NOMO-1 treated with dmso at 0.1 percent for 144 hours (cell line): ENCODE measurements at regions not wholly inside any gene's neighbourhood (a gene's known extent, or its start where the extent isn't known, plus 50 kb on each side); places are given as distances from the start of the nearest gene placed in this dataset.
"Not testable (repeated sequence)": the region's sequence is repeated elsewhere in the genome, so short reads cannot be mapped to it uniquely, and the experiment has no call there.

ENCODE experiments used
- DNase-seq: peaks from one replicate; lab custom pipeline; 2025; ENCODE audit not compliant: unreplicated experiment; lab: John Stamatoyannopoulos, UW

DNA sequence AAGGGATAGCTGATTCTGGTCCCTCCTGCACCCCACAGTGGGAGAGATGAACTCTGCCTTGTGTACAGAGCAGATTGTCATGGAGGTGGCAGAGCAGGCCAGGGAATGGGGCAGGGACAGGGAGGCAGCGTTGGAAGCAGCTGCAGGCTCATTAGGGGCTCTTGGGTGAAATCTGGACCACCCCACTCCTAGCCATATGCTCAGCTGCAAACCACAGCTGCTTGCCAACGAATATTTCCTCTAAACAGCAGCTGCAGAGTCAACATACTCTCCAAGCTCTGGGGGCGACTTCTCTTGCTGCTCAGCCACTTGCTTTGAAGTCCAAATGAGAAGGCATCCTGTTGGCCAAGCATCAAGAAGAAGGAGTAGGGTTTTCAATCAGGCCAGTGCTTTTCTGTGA, 302.3 kb upstream of the AUTS2 start:
- DNase-seq, result no peak

DNA sequence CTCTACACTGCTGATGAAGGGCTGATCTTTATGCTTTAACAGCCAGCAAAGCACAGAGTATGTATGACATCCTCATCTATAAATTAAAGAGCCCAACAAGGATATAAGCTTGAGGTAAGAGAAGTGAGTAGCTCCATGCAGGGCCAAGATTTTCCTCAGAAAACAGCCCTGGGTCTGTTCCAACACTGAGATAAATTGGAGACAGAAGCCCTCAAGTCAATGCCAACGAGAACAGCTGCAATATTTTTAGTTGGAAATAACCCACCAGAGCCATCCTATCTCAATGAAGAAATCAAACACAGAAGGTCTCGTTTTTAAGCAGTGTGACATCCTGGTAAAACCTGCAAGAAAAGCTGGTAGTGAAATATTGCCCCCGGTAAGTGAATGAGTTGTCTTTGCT, 297.0 kb upstream of the AUTS2 start:
- DNase-seq, result no peak

DNA sequence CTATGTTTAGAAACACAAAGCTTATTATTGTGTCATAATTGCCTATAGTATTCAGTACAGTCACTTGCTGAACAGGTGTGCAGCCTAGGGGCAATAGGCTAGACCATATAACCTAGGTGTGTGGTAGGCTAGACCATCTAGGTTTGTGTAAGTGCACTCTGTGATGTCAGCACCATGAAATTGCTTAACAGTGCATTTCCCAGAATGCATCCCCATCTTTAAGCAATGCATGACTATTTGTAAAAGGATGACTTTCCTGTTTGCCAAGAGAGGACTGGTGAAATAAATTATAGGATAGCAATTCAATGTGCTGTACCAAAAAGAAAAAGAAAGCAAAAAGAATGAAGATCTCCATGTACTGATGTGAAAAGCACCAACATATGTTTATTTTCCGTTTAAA, 288.7 kb upstream of the AUTS2 start:
- DNase-seq, result no peak

DNA sequence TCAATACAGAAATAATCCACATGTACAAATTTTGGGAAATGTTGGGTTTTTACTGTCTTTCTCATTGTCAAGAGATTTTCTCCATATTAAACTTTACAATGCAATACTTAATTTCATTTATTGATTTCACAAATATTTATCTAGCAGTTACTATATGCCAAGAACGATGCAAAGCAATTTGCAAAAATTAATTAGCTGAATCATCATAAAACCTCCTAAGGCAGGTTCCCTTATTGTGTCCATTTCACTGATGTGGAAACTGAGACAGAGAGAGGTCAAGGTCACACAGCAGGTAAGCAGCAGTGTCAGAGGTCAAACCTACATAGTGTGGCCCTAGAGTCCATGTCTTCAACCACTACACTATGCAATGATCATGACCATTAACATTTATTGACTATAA, 286.8 kb upstream of the AUTS2 start:
- no peak for DNase-seq

DNA sequence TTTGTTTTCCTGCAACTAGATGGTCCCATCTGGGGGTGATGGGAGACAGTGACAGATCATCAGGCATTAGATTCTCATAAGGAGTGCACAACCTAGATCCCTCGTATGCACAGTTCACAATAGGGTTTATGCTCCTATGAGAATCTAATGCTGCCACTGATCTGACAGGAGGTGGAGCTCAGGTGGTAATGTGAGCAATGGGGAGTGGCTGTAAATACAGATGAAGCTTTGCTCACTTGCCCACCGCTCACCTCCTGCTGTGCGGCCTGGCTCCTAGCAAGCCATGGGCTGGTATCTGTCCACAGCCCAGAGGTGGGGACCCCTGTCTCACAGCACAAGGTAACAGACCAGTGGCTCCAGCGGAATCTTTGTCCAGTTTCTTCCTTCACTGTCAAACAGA, 284.4 kb upstream of the AUTS2 start:
- not testable (repeated sequence) for DNase-seq

DNA sequence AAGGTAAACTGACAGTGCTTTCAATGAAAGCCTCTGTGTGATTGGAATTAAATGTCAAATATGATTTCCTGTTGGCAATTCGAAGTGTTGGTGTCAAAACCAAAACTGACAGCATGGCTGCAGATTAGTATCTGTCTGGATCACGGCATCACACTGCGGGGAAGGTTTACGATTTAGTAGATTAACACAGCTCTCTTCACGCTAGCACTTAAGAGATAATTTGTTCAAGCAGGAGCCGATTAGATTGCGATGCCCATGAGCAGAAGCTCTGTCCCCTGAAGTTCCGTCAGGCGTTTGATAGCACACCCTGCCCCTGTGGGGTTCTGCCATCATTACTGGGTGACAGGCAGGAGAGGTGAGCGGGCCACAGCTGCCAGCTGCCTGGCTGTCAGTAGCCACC, 279.5 kb upstream of the AUTS2 start:
- no peak for DNase-seq

DNA sequence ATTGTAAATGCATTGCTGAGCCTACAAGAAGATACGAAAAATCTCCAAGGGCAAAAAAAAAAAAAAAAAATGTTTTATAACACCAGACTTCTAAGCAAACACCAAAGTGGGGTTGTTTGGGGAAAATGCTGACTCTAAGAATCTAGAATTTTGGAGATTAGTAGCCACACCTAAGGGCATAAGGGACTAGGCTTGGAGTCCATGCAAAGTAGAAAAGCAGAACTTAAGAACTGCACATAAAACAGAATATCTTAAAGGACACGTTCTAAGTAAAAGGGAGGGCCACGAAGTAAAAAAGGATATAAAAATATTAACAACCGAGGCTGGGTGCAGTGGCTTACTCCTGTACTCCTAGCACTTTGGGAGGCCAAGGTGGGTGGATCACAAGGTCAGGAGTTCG, 269.8 kb upstream of the AUTS2 start:
- DNase-seq, result no peak

DNA sequence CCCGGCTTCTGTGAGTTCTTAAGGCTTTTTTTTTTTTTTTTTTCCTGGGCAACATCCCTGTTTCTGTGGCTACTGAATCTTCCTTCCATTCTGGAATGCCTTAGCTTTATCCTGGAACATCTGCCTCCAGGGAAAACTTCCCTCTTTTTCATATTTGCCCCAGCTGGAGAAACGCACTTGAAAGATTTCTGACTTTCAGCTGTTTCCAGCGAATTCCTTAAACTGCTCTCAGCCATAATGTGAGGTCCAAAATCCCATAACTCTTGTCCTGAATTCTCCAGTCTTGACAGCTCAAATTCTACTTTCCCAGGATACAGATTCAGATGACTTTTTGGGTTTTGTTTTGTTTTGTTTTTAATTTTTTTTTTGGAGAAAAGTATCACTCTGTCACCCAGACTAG, 263.6 kb upstream of the AUTS2 start:
- DNase-seq, result no peak

DNA sequence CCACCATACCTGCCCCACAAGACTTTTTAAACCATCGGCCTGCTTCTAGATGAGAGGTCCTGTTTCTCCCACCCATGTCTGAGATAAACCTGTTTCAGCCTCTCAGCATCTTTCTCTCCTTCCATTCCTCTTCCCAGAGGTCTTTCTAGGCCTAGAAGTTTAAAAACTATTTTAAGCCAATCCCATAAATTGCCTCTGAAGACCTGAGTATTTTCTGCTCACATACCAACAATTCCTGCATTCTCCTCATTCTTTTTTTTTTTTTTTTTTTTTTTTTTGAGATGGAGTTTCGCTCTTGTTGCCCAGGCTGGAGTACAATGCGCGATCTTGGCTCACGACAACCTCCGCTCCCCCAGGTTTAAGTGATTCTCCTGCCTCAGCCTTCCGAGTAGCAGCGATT, 262.9 kb upstream of the AUTS2 start:
- no peak for DNase-seq

DNA sequence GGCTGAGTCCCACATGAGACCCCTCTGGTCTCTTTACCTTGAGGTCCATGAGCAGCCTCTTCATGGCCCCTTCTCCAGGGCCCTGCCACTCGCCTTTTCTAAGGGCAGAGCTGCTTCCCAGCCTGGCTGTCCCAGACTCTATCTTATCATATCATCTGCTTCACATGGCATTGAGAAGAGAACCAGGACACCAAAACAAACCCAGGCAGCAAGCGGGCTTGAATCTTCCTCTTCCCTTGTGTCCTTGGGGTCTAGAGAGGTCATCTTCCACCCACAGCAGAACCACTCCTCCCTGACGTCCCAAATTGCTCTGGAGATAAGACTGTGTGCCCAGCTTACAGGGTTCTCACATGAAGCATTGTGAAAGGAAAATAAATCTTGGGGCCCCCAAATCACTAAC, 261.3 kb upstream of the AUTS2 start:
- DNase-seq, result no peak

DNA sequence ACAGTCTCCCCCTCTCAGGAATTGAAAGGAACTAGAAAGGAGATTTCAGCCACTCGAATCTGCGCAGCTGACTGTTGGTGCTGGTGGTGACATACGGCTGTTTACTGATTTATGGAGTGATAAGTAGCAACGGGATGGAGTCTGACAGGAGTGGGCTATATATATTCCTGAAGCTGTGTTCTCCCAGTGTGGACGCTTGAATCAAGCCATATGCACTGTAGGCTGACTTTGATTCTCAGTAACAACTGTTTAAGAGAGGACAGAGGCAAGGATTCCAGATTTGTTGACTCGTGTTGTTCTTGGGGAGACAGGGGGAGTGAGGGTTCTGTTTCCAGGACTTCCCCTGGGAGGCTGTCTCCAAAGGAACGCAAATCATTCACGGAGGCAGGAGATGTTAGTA, 260.1 kb upstream of the AUTS2 start:
- no peak for DNase-seq

DNA sequence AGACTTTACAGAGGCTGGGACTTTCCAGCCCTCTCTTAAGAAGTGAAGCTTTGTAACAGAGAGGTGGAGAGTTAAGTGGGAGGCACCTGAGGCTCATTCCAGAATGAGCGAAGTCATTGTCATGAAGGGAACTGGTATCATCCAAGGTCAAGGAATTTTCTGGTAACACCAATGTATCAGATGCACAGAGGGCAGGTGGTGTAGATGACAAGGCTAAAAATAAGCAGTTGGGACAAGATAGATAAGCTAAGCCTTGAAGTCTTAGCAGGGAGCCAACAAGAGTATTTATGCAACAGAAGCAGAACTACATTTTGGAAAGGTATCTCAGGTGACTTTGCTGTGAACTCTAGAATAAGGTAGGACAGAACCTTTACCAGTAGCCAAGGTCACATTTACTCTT, 257.0 kb upstream of the AUTS2 start:
- no peak for DNase-seq

DNA sequence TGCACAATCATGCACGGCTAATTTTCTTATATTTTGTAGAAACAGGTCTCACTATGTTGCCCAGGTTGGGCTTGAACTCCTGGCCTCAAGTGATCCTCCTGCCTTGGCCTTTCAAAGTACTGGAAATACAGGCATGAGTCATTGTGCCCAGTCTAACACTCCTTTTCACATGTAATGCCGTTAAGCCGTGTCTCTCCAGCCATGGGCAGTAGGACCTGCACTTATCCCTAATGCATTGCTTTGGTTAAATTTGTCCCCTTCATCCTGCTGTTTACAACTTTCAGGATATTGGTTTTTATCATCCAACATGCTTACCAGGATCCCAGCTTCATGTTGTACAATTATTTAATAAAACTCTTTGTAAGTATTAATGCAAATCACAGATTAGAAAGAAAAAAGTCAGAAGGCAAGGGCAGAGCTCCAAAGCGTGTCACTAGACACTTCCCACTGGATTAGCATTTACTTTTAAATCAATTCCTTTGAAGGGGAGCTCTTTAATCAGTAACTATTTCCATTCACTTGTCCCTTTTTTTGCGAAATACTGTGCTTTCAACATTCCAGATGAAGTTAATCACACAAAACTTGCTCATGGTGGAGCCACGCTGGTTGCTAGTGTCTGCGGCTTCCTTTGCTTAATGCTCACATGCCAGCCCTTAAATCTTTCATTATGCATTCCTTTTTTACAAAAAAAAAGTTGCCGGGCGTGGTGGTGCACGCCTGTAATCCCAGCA, 256.0 kb upstream of the AUTS2 start:
- no peak for DNase-seq

DNA sequence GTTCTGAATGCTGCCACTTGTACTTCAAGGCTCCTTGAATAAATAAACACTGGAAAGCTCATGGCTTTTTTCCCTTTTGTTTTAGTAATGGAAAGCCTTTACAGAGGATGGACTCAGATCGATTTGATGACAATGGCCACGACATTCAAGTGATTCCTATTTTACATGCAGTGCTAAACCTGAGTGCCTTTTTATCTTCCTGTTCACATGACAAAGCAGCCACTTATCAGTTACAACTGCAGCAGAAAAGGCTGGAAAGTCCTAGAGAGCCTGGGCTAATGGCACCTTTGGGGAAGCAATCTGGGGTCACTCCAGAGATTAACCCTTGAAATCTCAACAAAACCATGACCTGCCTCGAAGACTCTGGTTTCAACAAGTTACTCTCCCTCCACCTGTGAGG, 249.0 kb upstream of the AUTS2 start:
- no peak for DNase-seq

DNA sequence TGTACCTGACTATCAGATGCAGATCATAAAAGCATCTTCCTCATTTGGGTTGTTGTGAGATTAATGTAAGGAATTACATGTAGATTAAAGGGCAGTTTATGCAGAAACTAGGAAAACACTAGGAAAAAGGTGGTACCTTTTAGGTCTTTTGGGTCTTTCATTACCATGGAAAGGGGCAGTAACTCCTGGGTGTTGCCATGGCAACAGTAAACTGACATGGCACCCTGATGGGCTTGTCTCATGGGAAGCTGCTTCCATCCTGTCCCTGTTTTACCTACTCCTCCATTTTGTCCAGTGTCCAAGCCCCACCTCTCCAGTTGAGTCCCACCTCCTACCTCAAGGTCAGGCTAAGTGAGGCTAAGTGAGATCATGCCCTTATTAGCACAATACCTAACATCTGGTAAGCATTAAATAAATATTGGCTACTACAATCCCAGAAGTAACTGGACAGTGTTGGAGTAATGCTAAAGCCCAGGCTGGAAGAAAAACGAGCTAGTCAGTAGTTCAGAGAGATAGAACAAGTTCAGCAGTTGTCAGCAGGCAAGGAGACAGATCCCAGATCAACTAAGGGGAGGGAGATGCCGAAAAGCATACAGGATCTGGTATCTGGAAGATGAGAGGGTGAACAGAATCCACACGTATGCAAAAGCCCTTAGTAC, 240.0 kb upstream of the AUTS2 start:
- DNase-seq, result no peak

DNA sequence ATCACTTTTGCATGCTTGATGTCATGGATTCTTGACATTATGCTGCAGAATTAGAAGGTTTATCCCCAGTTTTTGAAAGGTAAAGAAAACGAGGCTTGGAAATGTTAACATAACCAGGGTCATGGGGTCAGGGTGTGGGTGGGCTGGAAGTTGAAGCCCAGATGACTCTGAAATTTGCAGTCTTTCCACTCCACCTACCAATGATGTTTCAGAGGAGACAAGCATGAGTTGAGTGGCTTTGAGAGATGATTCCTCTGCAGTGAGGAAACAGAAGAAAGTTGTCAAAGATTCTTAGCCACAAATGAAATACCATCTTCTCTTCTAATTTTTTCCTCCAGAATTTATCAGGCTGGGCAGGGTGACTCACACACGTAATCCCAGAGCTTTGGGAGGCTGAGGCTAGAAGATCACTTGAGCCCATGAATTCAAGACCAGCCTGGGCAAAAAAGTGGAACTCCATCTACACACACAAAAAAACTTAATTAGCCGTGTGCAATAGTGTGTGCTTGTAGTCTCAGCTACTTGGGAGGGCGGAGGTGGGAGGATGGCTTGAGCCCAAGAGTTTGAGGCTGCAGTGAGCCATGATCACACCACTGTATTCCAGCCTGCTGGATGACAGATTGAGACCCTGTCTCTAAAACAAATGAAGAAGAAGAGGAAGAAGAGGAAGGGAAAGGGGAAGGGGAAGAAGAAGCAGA, 239.1 kb upstream of the AUTS2 start:
- no peak for DNase-seq

DNA sequence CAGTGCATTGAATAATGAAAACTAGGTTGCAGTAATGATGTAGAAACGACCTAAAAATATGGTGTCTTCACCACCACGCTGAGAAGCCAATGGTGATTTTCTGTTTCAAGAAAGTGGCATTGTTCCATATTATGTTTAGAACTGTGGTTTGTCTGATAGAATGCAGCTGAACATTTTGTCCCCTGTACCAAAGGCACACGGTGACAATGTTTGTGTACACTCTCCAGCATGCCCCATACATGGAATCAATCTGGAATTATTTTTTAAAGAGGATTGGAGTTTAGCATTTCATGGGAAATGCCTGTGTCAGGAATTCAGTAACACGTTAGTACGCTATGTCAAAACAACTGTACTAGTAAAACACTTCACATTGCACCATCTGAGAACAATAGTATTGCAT, 237.4 kb upstream of the AUTS2 start:
- no peak for DNase-seq

DNA sequence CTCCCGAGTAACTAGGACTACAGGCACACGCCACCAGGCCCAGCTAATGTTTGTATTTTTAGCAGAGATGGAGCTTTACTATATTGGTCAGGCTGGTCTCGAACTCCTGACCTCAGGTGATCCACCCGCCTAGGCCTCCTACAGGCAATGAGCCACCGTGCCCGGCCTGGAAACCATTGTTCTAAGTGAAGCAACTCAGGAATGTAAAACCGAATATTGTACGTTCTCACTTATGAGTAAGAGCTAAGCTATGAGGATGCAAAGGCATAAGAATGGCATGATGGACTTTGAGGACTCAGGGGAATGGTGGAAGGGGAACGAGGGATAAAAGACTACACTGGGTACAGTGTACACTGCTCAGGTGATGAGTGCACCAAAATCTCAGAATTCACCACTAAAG, 235.1 kb upstream of the AUTS2 start:
- no peak for DNase-seq

DNA sequence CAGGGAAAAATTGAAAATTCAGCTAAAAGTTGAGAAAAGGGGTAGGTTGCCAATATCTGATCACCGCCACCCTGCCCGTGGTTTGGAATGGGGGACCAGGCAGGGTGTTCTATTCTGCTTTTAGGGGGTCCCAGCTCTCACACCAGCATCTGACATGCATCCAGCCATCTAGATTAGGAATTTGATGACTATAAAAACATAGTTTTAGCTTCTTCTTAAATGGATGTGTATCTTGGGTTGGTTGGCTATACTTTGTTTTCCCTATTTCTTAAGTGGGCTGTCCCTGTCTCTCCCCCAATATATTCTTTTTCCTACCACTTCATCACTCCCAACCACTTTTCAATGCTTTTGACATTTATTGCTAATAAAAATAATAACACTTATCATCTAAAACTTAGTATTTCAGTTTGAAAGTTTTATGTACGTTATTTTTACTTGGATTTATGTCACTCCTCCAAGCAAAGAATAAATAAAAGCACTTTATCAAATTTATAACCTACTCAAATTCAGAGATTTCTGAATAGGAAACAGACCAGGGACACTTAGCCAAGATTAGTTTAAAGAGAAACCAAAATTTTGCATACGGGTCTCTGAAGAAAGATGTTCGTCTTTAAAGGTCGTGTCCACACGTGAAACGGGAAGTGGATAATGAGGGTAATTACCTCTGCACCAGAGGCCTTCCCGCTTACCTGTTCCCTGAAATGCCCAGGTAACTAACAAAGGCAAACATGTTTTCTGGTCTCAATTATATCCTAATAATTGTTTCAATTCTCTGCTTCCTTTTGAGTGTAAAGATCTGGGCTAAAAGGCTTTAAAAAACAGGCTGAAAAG, 233.2 kb upstream of the AUTS2 start:
- DNase-seq, result no peak

DNA sequence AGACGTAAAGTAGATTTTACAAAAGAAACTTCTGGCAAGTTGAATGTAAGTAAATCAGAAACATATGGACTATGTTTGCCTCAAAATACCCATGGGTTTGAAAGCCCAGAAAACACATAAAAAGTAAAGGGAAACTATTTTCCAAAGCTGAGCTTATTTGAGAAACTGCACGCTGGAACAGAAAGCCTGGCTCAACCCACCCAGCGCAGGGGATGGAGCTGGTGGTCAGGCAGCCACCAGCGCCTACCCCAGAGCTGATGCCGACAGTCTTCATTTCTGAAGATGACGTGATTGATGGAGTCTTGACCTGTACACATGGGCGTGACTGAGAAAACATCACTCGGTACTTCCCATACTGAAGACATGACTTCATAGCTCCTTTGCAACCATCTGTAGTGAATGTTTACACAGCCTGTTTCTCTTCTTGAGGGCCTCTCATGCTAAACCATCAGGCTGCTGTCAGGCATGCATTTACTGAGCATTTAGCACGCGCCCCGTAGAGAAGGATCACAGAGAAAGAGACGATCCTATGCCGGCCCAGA, 232.6 kb upstream of the AUTS2 start:
- no peak for DNase-seq

DNA sequence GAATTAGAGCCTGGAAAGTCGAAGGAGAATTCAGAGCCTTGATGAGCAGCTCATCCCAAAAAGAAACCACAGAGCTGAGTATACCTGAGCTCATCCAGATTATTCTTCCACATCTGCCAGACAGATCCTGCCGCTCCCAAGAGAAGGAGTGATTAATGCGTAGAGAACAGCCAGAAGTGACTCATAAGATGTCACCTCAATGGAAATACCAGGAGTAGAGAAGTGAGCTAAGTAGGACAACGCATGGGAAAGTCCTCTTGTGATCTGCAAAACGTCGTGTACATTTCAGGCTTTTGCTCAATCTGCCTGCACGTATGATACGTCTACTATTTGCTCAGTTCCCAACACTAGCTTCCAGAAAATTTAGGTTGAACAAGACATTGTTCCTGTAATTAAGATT, 230.5 kb upstream of the AUTS2 start:
- no peak for DNase-seq
